PFSK-1 (cell line): ENCODE measurements at regions not wholly inside any gene's neighbourhood (a gene's known extent, or its start where the extent isn't known, plus 50 kb on each side); places are given as distances from the start of the nearest gene placed in this dataset.

Experiments
- FOXP2 ChIP-seq: optimal IDR thresholded peaks from 2 replicates; pipeline ENCODE3; 2011; ENCODE audit warnings: borderline replicate concordance, control low read depth, inconsistent platforms; ENCODE audit not compliant: insufficient read depth; ENCODE audit errors: extremely low read length, extremely low read depth
- POLR2AphosphoS5 ChIP-seq: IDR thresholded peaks from 2 replicates; pipeline ENCODE4 v1.6.1; 2012; ENCODE audit warnings: low read depth, mild to moderate bottlenecking, control low read depth, low read length, moderate library complexity
- REST ChIP-seq, 2 experiments: IDR thresholded peaks; 2 replicates each; pipeline versions ENCODE4 v1.6.1 to v1.8.0; 2011 to 2012; ENCODE audit warnings: low read depth in 2 of 2, low read length in 2 of 2, control low read depth in 1 of 2, inconsistent platforms in 1 of 2, mild to moderate bottlenecking in 1 of 2, moderate library complexity in 1 of 2; ENCODE audit not compliant: insufficient read depth in 1 of 2
- SIN3A ChIP-seq: IDR thresholded peaks from 2 replicates; pipeline ENCODE4 v1.6.1; 2012; ENCODE audit warnings: mild to moderate bottlenecking, low read length, moderate library complexity, borderline replicate concordance; ENCODE audit not compliant: insufficient read depth
- TAF1 ChIP-seq: IDR thresholded peaks from 2 replicates; pipeline ENCODE4 v1.6.1; 2012; ENCODE audit warnings: low read length, control low read depth, borderline replicate concordance; ENCODE audit not compliant: insufficient read depth

GRCh38 chr9:38195737-38196161, 126.7 kb upstream of the SHB start:
- no peak for TF ChIP-seq REST (IDR thresholded peaks at IDR 0.05; ENCODE audit: insufficient read depth in 1 of 2, low read depth in 2 of 2, low read length in 2 of 2)
- no peak for TF ChIP-seq POLR2AphosphoS5
- no peak for TF ChIP-seq TAF1
- TF ChIP-seq SIN3A: no peak
- TF ChIP-seq FOXP2: no peak

- TF ChIP-seq POLR2AphosphoS5 (no peak), TAF1 (no peak), REST (IDR thresholded peaks at IDR 0.05; ENCODE audit: insufficient read depth in 1 of 2, low read depth in 2 of 2, low read length in 2 of 2) (no peak), SIN3A (no peak), FOXP2 (no peak)
These were observed 125.8 kb upstream of the SHB start for GRCh38 chr9:38194870-38195269.

GRCh38 chr9:38192731-38193265, 123.8 kb upstream of the SHB start:
- TF ChIP-seq SIN3A (no peak), REST (IDR thresholded peaks at IDR 0.05; ENCODE audit: insufficient read depth in 1 of 2, low read depth in 2 of 2, low read length in 2 of 2) (no peak), TAF1 (no peak), FOXP2 (no peak), POLR2AphosphoS5 (no peak)

GRCh38 chr9:38186404-38187115, 117.5 kb upstream of the SHB start:
- TF ChIP-seq FOXP2: no peak
- TF ChIP-seq SIN3A: no peak
- no peak for TF ChIP-seq POLR2AphosphoS5
- no peak for TF ChIP-seq REST (IDR thresholded peaks at IDR 0.05; ENCODE audit: insufficient read depth in 1 of 2, low read depth in 2 of 2, low read length in 2 of 2)
- TF ChIP-seq TAF1: no peak

GRCh38 chr9:38185647-38186403, 116.8 kb upstream of the SHB start:
- no peak for TF ChIP-seq FOXP2
- TF ChIP-seq POLR2AphosphoS5: no peak
- TF ChIP-seq REST (IDR thresholded peaks at IDR 0.05; ENCODE audit: insufficient read depth in 1 of 2, low read depth in 2 of 2, low read length in 2 of 2): no peak
- TF ChIP-seq TAF1: no peak
- TF ChIP-seq SIN3A: no peak
